Transverse colon (tissue), 4 donors: ENCODE measurements at regions not wholly inside any gene's neighbourhood (a gene's known extent, or its start where the extent isn't known, plus 50 kb on each side); places are given as distances from the start of the nearest gene placed in this dataset.

Experiments
- DNase-seq: peaks from one replicate; pipeline ENCODE4 v3.0.0-alpha.2; 2019
- H3K27ac ChIP-seq, 4 donors: fragments of 200-600 bp; sonication (generic); 2 replicates each; pipeline ENCODE4 v1.5.1; 2016 to 2018; ENCODE audit warnings: inconsistent platforms in 4 of 4
- H3K27me3 ChIP-seq: fragments of 200-600 bp; sonication (generic); 2 replicates; pipeline ENCODE4 v1.5.1; 2017; ENCODE audit warnings: inconsistent platforms
- H3K36me3 ChIP-seq, 4 donors: fragments of 200-600 bp; sonication (generic); 2 replicates each; pipeline ENCODE4 v1.5.1; 2017 to 2019; ENCODE audit warnings: inconsistent platforms in 4 of 4
- H3K4me1 ChIP-seq, 4 donors: fragments of 200-600 bp; sonication (generic); 2 replicates each; pipeline ENCODE4 v1.5.1; 2017 to 2020; ENCODE audit warnings: inconsistent platforms in 4 of 4
- H3K4me3 ChIP-seq, 4 donors: fragments of 200-600 bp; sonication (generic); 1 replicate in 1 of 4; 2 replicates in 3 of 4; pipeline versions ENCODE4 v1.5.1 to v1.6.1; 2017 to 2019; ENCODE audit warnings: inconsistent platforms in 4 of 4
- H3K9me3 ChIP-seq, 2 donors: fragments of 200-600 bp; sonication (generic); 2 replicates each; pipeline ENCODE4 v1.5.1; 2017 to 2019; ENCODE audit warnings: inconsistent platforms in 2 of 2
- EP300 ChIP-seq: sonication (generic); formaldehyde crosslinking; IDR thresholded peaks from one replicate; pipeline ENCODE4 v1.6.1; 2017; ENCODE audit warnings: antibody characterized with exemption, low read depth
- POLR2A ChIP-seq: fragments of 450-650 bp; IDR thresholded peaks from one replicate; pipeline ENCODE4 v1.6.1; 2016; ENCODE audit warnings: antibody characterized with exemption, mild to moderate bottlenecking, moderate library complexity
- POLR2AphosphoS5 ChIP-seq, 3 donors: sonication (generic); formaldehyde crosslinking; IDR thresholded peaks; one replicate each; pipeline ENCODE4 v1.6.1; 2016; ENCODE audit warnings: antibody characterized with exemption in 3 of 3
- WGBS, 2 donors: methylation state at CpG; one replicate each; pipeline ENCODE4 v1.1.5; 2018; ENCODE audit warnings: low coverage in 1 of 2; 5-methylcytosine and 5-hydroxymethylcytosine counted together
- in situ Hi-C, 4 donors: fragments of 200-750 bp; cut with MboI; loops; one replicate each; pipeline versions ENCODE4 v1.15.0 to v1.15.1; 2017; ENCODE audit warnings: low sequenced_read_pairs in 3 of 4, low pct_ligation_motif_present in 1 of 4, low pct_unique_long_range_greater_than_20kb in 1 of 4
- intact Hi-C: fragments of 100-400 bp; cut with DNase I; formaldehyde crosslinking; loops from one replicate; pipeline ENCODE4 v1.15.1; 2023; ENCODE audit warnings: low total_unique reads
- TF ChIP-seq, protein P1 (sequence below), 5 experiments: fragments of 200-600 bp in 3 of 5; fragments of 450-650 bp in 2 of 5; sonication (generic) in 3 of 5; IDR thresholded peaks; 1 replicate in 2 of 5; 2 replicates in 3 of 5; pipeline ENCODE4 v1.5.1; 2016 to 2017; ENCODE audit warnings: antibody characterized with exemption in 5 of 5, inconsistent platforms in 3 of 5, mild to moderate bottlenecking in 2 of 5, moderate library complexity in 1 of 5

DNA sequence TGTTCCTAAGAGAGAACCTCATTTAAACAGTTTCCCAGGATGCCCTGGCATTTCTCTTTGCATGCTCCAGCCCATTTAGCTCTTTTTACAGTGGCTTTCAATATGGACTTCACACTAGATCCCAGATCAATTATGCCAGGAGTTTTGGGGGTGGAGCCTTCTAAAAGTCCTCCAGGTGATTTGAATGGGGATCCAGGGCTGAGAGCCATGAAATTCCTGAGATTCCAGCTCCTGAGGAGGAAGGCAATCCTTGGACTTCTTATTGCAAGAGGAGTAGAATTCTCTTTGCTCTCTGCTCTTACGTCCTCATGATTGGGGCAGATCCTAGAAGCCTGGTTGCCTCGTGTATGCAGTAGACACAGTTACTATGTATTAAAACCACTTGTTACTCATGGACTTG, 184.2 kb downstream of the DHX35 start:
- DNase-seq: no peak
- H3K4me1 ChIP-seq: no peaks in the 10 kb centered on the region
- TF ChIP-seq EP300 (no peak), POLR2AphosphoS5 (IDR thresholded peaks at IDR 0.05) (no peak), POLR2A (no peak)
- TF ChIP-seq, protein P1, sequence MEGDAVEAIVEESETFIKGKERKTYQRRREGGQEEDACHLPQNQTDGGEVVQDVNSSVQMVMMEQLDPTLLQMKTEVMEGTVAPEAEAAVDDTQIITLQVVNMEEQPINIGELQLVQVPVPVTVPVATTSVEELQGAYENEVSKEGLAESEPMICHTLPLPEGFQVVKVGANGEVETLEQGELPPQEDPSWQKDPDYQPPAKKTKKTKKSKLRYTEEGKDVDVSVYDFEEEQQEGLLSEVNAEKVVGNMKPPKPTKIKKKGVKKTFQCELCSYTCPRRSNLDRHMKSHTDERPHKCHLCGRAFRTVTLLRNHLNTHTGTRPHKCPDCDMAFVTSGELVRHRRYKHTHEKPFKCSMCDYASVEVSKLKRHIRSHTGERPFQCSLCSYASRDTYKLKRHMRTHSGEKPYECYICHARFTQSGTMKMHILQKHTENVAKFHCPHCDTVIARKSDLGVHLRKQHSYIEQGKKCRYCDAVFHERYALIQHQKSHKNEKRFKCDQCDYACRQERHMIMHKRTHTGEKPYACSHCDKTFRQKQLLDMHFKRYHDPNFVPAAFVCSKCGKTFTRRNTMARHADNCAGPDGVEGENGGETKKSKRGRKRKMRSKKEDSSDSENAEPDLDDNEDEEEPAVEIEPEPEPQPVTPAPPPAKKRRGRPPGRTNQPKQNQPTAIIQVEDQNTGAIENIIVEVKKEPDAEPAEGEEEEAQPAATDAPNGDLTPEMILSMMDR (IDR thresholded peaks at IDR 0.05): no peak
- in situ Hi-C loops: no loop called here
- no peaks in the 10 kb centered on the region for H3K36me3 ChIP-seq
- no peak overlapping the region for H3K27ac ChIP-seq
- WGBS, 2 donors: 47% methylated on average over 2 of the region's 2 CpGs; no CpG with 5 or more reads in 1 of the 2 donors
- intact Hi-C loops: no loop called here
- no peaks in the 10 kb centered on the region for H3K27me3 ChIP-seq
- H3K9me3 ChIP-seq: no peaks in the 10 kb centered on the region
- H3K4me3 ChIP-seq: no peak overlapping the region

DNA sequence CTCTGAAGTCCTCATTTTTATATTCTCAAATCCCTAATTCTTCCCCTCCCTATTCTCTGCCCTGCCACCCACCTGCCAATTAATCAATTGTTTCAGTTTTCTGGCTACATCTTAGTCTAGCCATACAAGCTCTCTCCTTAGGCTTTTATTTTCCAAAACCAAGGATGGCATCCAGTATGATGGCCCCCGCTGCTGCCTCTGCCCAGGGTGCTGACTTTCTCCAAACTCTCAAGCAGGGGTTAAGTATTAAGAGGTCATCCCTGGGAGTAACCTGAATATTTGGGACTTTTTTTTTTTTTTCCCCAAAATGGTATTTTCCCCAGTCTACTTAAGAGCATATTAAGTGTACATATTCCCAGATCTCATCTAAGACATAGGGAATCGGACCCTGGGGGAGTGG, 183.8 kb downstream of the DHX35 start:
- WGBS, 2 donors: 59% methylated on average over 2 of the region's 2 CpGs; no CpG with 5 or more reads in 1 of the 2 donors
- in situ Hi-C loops (no loop called here), intact Hi-C loops (no loop called here)
- H3K36me3 ChIP-seq: no peaks in the 10 kb centered on the region
- TF ChIP-seq POLR2AphosphoS5 (IDR thresholded peaks at IDR 0.05) (no peak), POLR2A (no peak), EP300 (no peak)
- TF ChIP-seq, protein P1 (IDR thresholded peaks at IDR 0.05): no peak
- no peaks in the 10 kb centered on the region for H3K9me3 ChIP-seq
- H3K4me1 ChIP-seq: no peaks in the 10 kb centered on the region
- no peak for DNase-seq
- H3K27me3 ChIP-seq: no peaks in the 10 kb centered on the region
- H3K27ac ChIP-seq: no peak overlapping the region
- no peak overlapping the region for H3K4me3 ChIP-seq

DNA sequence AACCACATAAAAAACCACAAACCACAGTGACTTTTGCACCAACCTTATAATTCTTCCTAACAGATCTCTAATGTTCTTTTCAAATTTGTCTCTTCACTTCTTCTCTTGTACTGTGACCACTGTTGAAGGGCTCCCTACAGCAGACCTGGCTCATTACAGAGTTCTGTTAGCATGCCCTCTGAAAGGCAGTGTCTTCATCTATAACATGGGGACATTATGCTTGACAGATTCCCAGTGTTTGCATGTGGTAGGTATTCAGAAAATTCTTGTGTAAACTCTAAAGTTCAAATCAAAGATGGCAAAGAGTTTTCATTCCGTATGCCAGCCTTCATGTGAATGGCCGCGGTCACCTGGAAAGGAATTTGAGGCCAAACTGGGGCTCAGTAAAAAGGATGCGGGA, 182.6 kb downstream of the DHX35 start:
- no peaks in the 10 kb centered on the region for H3K36me3 ChIP-seq
- WGBS, 2 donors: 91% methylated on average over 4 of the region's 4 CpGs; no CpG with 5 or more reads in 1 of the 2 donors
- no peaks in the 10 kb centered on the region for H3K9me3 ChIP-seq
- intact Hi-C loops (no loop called here), in situ Hi-C loops (no loop called here)
- H3K27me3 ChIP-seq: no peaks in the 10 kb centered on the region
- TF ChIP-seq, protein P1 (IDR thresholded peaks at IDR 0.05): no peak
- TF ChIP-seq POLR2AphosphoS5 (IDR thresholded peaks at IDR 0.05): no peak
- no peak for TF ChIP-seq EP300
- no peak for TF ChIP-seq POLR2A
- DNase-seq: no peak
- no peaks in the 10 kb centered on the region for H3K4me1 ChIP-seq
- no peak overlapping the region for H3K27ac ChIP-seq
- H3K4me3 ChIP-seq: no peak overlapping the region

DNA sequence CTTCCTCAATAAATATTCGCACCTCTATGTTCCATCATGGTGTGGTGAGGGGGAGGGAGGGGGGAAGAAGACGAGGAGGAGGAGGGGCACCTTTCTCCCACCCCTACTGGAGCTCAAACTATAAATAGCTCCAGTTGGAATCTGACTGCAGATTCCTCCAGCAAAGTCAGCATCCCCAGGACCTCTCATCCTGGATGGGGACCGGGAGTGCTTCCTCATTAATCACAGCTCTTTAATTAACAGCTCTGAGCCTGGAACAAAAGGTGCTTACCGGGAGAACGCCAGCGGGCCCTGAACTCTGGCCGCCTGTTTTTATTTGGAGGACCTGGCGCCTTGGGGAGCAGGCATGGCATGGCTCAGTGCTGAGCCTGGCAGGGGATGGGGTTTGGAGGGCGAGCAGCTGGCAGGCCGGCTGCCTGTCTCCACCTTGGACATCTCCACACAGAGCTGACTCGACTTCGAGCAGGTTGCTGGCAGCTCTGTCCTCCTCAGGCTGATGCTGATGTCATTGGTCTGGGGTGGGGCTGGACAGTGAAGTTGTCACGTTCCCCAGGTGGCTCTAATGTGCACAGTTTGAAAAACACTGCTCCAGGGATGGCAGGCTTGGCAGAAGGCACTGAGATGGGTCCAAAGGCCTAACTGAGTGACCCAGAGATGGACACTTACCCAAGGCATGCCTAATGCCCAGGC, 180.4 kb downstream of the DHX35 start:
- Histone ChIP-seq H3K4me3 (no peak overlapping the region), H3K27ac (no peak overlapping the region), H3K4me1 (no peaks in the 10 kb centered on the region), H3K9me3 (no peaks in the 10 kb centered on the region), H3K27me3 (no peaks in the 10 kb centered on the region), H3K36me3 (no peaks in the 10 kb centered on the region)
- in situ Hi-C loops: no loop called here
- intact Hi-C loops: no loop called here
- 44 to 54% methylated on average over 3 to 13 of the region's 13 CpGs for WGBS, 2 donors
- no peak for TF ChIP-seq EP300
- TF ChIP-seq POLR2AphosphoS5 (IDR thresholded peaks at IDR 0.05): no peak
- TF ChIP-seq, protein P1 (IDR thresholded peaks at IDR 0.05): no peak
- TF ChIP-seq POLR2A: no peak
- DNase-seq: no peak
